ENCODE measurements at regions not wholly inside any gene's neighbourhood (a gene's known extent, or its start where the extent isn't known, plus 50 kb on each side); places are given as distances from the start of the nearest gene placed in this dataset.

DNA sequence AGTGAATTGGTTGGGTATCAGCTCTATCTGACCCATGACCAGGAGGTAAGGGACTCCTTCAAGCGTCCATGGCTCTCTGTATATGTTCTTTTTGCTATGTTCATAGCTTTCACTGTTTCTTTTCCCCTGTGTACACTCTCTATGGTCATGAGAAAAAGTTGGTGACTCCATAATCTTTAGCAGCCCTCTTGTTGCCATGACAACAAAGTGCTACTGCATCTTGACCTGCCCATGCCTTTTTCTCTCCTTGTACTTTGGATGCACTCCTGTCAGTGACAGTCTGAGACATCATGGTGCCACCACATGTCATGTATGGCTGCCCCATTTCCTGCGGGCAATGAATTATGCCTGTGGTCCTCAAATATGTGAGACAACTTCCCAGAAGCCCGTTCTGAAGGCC is 280.2 kb downstream of the TMEM121 start:
- Mint-ChIP-seq H3K27me3 (ENCODE audit: low read depth) (no peaks in the 10 kb centered on the region), H3K4me1 (ENCODE audit: low read depth) (no peaks in the 10 kb centered on the region), H3K4me3 (ENCODE audit: unreplicated experiment) (no peak overlapping the region), H3K36me3 (ENCODE audit: low read depth) (peaks cover 3% of the 10 kb centered on the region), H3K27ac (ENCODE audit: unreplicated experiment) (no peak overlapping the region), H3K9me3 (ENCODE audit: low read depth) (peaks cover 69% of the 10 kb centered on the region)
- no peak for TF ChIP-seq CTCF (IDR thresholded peaks at IDR 0.05)
- DNase-seq (ENCODE audit: low spot score): no peak

- peaks cover 64% of the 10 kb centered on the region for H3K9me3 Mint-ChIP-seq (ENCODE audit: low read depth)
- no peaks in the 10 kb centered on the region for H3K4me1 Mint-ChIP-seq (ENCODE audit: low read depth)
- peaks cover 3% of the 10 kb centered on the region for H3K36me3 Mint-ChIP-seq (ENCODE audit: low read depth)
- TF ChIP-seq CTCF (IDR thresholded peaks at IDR 0.05): no peak
- no peak overlapping the region for H3K27ac Mint-ChIP-seq (ENCODE audit: unreplicated experiment)
- H3K4me3 Mint-ChIP-seq (ENCODE audit: unreplicated experiment): no peak overlapping the region
- H3K27me3 Mint-ChIP-seq (ENCODE audit: low read depth): no peaks in the 10 kb centered on the region
- DNase-seq (ENCODE audit: low spot score): no peak
Measured at GRCh38 chr14:105817971-105818711, 291.8 kb downstream of the TMEM121 start.

DNA sequence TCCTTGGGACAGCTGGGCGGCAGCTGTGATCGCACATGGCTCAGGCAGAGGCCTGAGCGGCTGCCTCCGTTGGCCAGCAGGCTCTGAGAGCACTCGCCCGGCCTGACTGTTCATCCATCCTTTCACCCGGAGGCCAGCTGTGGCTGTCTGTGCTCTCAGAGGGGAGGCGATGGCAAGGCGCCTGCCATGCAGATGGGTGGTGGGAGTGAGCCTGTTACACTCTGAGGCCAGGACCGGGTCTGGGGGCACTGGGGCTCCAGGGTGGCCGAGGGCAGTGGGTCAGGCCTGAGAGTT is 292.3 kb downstream of the TMEM121 start:
- no peak for DNase-seq (ENCODE audit: low spot score)
- peaks cover 64% of the 10 kb centered on the region for H3K9me3 Mint-ChIP-seq (ENCODE audit: low read depth)
- H3K36me3 Mint-ChIP-seq (ENCODE audit: low read depth): peaks cover 3% of the 10 kb centered on the region
- no peaks in the 10 kb centered on the region for H3K4me1 Mint-ChIP-seq (ENCODE audit: low read depth)
- H3K27ac Mint-ChIP-seq (ENCODE audit: unreplicated experiment): no peak overlapping the region
- no peak overlapping the region for H3K4me3 Mint-ChIP-seq (ENCODE audit: unreplicated experiment)
- no peaks in the 10 kb centered on the region for H3K27me3 Mint-ChIP-seq (ENCODE audit: low read depth)
- TF ChIP-seq CTCF (IDR thresholded peaks at IDR 0.05): no peak

DNA sequence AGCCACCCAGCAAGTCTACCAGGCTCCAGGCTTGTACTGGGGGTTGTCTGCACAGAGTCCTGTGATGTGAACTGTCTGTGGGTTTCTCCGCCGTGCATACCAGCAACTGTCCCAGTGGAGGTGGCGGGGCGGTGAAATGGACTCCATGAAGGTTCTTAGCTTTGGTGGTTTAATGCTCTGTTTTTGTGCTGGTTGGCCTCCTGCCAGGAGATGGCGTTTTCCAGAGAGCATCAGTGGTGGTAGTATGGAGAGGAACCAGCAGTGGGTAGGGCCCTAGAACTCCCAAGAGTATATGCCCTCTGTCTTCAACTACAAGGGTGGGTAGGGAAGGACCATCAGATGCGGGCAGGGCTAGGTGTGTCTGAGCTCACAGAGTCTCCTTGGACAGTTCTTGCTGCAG is 303.8 kb downstream of the TMEM121 start:
- Mint-ChIP-seq H3K27ac (ENCODE audit: unreplicated experiment) (no peak overlapping the region), H3K4me3 (ENCODE audit: unreplicated experiment) (no peak overlapping the region), H3K27me3 (ENCODE audit: low read depth) (no peaks in the 10 kb centered on the region), H3K36me3 (ENCODE audit: low read depth) (no peaks in the 10 kb centered on the region), H3K4me1 (ENCODE audit: low read depth) (no peaks in the 10 kb centered on the region), H3K9me3 (ENCODE audit: low read depth) (peaks cover 71% of the 10 kb centered on the region)
- TF ChIP-seq CTCF (IDR thresholded peaks at IDR 0.05): no peak
- no peak for DNase-seq (ENCODE audit: low spot score)

GRCh38 chr14:105836160-105836559 is 309.8 kb downstream of the TMEM121 start:
- TF ChIP-seq CTCF (IDR thresholded peaks at IDR 0.05): no peak
- Mint-ChIP-seq H3K4me3 (ENCODE audit: unreplicated experiment) (no peak overlapping the region), H3K9me3 (ENCODE audit: low read depth) (peaks cover 39% of the 10 kb centered on the region), H3K27me3 (ENCODE audit: low read depth) (no peaks in the 10 kb centered on the region), H3K4me1 (ENCODE audit: low read depth) (no peaks in the 10 kb centered on the region), H3K27ac (ENCODE audit: unreplicated experiment) (no peak overlapping the region), H3K36me3 (ENCODE audit: low read depth) (no peaks in the 10 kb centered on the region)
- no peak for DNase-seq (ENCODE audit: low spot score)

All from chondrocyte (in vitro differentiated cells).